GM18861 (cell line): ENCODE measurements at regions not wholly inside any gene's neighbourhood (a gene's known extent, or its start where the extent isn't known, plus 50 kb on each side); places are given as distances from the start of the nearest gene placed in this dataset.
"Not testable (repeated sequence)": the region's sequence is repeated elsewhere in the genome, so short reads cannot be mapped to it uniquely, and the experiment has no call there.

Source experiments
- ATAC-seq: cut with Tn5 transposase; IDR thresholded peaks from one replicate; pipeline ENCODE4 v1.9.1; 2021; ENCODE audit not compliant: unreplicated experiment

DNA sequence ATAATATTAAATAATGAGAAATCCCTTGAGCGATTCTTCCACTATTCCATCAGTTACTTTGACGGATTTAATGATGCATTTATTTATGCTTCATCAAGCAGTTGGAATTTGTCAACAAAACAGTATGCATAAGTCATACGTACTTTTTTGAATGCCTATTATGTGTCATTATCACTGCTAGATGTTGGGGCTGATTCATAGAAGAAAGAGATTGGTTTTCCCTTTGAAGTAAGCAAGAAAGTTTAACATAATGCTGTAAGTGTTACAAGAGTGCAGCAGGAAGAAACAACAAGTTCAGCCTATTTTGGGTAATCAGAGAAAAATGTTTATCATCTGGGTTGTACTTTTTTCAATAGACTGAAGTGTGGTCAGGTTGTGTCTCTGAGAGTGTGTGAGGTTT is 121.2 kb upstream of the RANBP3L start:
- ATAC-seq = no peak

DNA sequence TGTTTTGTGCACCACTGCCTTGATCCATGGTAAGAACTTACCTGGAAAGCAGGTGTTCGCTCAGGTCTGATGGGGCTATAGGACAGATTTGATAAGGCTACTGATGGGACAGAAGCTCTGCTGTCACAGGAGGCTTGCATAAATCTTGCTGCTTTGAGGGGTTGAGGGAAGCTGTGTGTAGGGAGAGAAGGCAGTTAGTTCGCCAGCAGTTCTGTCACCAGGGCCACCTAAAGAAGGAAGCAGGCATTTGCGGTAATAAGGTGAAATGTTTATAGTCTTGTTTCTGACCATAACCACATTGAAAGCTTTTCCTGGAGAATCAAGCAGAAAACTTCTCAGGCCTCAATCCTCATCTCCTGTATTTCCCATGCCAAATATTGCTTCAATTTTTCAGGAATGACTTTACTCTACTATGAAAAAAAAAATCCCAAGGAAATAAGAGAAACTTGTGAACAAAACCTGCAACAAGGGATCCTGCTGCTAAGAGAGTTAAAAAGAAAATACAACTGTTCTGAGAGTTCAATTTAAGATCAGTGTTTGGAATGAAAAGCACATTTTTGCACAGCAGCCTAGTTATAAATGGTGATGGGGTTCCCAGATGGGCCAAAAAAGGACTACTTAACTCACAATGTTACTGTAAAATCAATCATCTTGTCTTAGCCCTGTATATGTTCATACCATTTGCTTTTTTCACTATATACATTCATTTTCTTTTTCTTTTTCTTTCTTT is 122.0 kb upstream of the RANBP3L start:
- ATAC-seq = no peak

DNA sequence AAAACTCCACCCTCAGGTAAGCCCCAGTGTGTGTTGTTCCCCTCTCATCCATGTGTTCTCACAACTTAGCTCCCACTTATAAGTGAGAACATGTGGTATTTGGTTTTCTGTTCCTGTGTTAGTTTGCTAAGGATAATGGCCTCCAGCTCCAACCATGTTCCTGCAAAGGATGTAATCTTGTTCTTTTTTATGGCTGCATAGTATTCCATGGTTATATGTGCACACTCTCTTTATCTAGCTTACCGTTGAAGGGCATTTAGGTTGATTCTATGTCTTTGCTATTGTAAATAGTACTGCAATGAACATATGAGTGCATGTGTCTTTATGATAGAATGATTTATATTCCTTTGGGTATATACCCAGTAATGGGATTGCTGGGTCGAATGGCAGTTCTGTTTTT is 124.4 kb upstream of the RANBP3L start:
- ATAC-seq = not testable (repeated sequence)

DNA sequence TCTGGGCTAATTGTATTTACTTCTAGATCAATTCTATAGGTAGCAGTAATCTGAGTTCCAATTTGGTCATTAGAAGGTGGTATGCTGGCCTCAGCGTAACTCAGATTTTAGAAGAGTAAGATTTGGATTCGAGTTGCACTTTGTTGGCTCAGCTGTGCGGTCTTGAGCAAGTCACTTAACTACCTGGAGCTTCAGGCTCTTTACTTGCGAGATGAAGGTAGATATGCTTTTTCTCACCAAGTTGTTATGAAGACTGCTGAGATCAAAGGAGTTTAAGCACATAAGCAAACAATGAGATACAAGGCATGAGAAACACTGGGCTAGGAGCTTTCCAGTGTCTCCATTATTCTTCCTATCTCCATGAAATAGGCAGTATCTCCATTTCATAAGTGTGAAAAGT is 133.8 kb upstream of the RANBP3L start:
- no peak for ATAC-seq

DNA sequence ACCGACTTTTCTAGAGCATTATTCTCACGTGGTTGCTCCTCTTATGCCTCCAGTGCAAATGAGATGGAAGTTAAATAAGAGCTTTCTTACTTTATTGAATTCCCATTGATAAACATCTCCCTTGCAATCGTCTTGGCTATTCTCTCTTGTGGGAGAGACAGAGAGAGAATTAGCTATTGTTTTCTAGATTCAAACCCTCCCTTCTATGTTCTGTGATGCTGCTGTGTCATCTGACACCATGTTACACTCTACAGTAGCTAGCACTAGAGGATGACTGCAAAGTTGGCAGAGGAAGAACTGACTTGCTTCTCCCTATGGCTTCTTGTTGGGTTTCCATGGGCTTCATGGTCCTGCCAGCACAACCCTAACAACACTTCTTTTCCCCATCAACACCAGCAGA is 134.6 kb upstream of the RANBP3L start:
- no peak for ATAC-seq

DNA sequence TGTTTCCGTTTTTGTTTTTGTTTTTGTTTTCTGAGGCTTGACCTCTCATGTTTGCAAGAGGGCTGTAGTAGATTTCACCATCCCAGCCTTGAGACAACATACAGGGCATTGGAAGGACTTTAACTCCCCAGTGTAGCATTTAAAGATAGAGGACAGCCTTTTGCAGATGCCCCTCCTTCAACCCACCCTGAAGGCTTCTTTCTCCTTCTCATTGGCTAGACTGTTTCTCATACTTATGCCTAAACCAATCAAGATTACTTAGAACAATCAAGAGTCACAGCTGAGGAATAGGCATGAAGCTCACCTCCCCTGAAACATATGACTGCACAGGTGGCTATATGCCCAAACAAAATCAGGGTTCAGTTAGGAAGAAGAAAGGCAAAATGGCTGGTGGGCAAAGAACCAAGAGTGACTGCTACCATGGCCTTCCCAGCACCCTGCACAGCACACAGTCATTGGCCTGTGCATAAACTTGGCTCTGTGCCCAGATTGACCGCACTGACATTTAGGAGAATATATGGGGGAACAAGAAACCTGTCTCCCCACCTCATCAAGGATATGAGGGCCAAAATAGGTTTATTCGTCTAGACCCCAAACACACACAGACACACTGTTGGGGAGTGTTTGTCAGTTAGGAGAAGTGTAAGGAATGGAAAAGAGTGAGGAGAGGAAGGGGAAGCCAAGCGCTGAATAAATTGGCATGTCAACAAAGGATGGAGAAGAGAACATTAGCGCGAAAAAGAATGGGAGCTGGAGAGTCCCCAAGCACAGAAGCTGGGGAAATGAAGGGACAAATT is 137.3 kb upstream of the RANBP3L start:
- no peak for ATAC-seq

DNA sequence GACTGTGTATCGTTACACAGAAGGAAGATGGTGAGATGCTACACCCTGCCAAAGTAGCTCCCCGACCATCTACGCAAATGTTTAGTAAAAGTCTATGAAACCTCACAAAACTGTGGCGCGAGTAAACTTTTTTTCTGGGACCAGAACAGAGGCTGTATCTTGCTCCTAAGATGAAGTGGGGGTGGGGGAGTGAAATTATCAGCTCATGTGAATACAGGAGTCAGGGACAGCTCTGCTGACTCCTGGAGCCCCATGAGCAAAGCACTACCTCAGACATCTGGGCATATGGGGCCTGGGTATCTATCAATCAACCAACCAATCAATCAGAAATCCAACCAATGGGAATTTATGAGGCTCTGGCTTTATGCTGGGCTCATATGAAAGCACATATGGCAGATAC is 138.6 kb upstream of the RANBP3L start:
- no peak for ATAC-seq

DNA sequence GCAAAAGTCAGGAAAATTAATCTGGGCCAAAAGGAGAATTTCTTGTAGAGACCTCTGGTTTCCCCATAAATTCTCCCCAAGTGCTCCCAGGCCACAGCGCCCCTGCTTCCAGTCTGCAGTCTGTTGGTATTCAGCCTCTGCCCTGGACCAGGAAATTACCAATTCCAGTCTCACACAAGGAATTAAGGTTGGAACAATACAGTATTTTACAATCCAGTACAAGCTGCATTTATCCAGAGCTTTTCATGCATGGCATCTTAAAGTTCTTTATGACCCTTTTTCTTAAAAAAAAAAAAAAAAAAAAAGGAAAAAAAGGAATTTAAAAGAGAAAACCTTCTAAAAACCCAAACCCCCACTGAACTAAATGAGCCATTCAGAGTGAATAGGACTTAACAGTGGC is 139.6 kb upstream of the RANBP3L start:
- no peak for ATAC-seq

DNA sequence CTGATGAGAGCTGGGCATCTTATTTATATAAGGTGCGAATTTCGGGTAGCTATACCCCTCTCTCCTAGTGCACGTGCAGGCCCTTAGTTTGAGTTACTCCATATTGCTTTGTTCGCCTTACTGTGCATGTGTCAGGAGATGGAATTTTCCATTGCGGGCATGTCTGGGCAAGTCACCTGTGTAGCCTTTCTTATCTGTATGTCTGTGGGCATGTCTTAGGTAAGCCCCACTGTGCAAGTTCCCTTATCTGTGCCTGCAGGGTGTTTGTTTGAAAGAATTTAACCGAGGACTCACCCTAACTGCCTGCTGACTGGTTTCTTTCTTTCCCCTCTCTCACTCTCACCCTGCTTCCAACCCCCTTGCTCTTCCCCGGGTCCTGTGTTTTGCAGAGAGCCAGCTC is 140.7 kb upstream of the RANBP3L start:
- no peak for ATAC-seq

DNA sequence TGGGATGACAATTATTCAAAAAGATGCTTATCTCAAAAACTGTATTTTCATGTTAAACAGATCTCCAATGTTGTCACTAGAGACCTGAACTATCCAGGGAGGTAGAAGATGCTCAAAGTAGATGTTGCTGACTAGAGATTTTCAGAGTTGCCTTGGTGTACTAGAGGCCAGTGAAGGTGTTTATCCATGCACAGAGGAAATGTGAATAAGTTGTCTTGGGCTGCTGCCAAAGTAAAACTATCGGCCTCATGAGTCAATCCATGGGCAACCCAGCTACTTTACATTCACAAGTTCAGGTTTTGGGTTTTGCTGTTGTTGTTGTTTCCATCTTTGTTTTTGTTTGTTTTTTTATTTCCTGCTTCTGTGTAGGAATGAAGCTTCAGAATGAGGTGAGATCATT is 141.1 kb upstream of the RANBP3L start:
- no peak for ATAC-seq

DNA sequence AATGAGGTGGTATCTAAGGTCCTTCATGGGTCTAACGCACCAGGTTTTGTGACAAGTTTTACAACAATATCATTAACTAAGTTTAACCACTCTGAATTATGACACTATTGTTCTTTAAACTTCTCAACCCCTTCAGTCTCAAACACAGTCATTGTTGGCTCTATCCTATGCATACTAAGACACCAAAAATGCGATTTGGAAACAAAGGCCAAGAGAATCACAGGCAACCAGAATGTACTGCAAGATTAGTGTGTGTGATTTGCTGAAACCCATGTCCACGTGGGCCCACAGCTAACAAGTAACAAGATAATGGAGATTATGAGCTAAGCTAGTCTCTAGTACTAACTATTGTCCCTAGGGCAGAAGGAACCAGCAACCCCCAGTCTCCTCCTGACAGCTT is 142.2 kb upstream of the RANBP3L start:
- ATAC-seq = no peak

DNA sequence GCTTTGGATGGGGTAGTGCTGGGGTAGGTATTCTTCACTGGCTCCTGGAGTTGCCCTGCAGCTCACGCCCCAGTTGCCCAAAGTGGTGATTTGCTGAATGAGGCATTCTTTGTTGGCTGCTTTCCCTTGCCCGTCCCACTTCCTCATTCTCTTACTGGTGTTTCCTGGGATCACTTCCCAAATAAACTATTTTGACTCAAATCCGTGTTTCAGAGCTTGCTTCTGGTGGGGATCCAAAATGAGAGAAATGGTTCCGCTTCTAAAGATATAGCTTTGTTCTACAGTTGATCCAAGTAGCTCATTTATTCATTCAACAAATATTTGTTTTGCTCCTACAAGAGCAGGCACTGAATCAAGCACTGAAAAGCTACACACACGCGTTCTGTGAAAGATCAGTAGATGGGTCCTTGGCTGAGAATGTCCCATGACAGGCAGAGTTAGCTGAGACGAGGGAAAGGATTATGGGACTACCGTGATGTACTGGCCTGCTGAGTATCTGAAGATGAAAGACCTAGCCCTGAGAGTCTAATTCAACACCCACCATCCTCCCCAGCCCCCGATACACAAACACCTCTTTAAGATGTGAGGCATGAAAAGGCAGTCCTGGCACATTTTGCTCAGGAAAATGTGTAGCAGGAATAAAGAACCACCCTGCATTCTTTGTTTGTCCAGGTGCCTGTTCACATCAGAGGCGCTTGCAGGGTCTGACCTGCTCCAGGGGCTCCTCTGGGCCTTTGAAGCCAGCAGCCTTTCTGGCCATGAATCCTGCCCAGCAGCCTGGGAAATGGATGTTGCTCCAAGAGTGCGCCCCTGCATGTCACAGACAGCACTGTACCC is 143.1 kb upstream of the RANBP3L start:
- no peak for ATAC-seq

DNA sequence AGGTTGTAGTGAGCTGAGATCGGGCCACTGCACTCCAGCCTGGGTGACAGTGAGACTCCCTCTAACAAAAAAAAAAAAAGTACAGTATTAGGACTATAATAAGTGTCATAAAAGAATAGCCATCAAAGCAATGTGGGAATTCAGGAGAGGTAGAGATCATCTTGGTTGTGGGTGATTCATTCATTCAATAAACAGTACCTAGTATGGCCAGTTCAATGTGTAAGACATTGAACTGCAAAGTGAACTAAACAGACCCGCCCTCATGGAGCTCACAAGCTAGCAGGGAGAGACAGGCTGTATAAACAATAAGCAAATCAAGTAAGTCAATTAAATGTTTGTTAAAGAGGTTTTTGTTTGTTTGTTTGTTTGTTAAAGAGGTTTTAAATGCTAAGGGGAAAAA is 146.1 kb upstream of the RANBP3L start:
- no peak for ATAC-seq

DNA sequence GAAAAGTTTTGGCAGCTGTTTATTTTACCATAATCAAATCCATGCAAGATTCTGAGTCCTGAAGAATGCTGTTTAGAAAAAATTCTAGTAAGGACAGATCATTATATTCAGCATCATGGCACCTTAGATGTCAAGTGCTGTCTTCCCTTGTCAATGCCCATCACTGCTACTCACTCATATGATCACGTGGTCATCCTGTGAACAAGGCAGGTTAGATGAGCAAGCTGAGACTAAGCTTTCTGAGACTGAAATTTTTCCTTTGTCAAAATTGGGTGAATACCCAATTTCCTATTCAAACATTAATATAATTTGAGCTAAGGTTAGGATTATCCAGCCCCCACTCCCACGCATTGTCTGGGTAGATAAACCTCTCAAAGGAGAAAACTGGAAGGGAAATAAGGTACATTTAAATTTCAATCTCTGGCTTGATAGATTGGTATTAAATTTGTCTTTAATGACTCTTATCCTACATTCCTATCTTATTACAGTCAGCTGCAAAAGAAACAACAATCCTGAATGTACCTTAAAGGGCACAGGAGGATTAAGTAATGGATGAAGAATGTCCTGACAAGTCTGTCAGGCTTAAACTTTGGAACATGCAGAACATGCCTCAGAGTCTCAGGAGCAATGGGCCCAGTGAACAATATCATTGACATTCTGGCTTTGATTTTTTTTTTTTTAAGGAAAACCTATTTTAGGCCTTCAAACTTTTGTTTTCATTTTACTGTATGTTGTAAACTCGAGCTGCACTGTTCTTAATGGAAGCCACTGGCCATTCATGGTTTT is 148.7 kb upstream of the RANBP3L start:
- no peak for ATAC-seq

DNA sequence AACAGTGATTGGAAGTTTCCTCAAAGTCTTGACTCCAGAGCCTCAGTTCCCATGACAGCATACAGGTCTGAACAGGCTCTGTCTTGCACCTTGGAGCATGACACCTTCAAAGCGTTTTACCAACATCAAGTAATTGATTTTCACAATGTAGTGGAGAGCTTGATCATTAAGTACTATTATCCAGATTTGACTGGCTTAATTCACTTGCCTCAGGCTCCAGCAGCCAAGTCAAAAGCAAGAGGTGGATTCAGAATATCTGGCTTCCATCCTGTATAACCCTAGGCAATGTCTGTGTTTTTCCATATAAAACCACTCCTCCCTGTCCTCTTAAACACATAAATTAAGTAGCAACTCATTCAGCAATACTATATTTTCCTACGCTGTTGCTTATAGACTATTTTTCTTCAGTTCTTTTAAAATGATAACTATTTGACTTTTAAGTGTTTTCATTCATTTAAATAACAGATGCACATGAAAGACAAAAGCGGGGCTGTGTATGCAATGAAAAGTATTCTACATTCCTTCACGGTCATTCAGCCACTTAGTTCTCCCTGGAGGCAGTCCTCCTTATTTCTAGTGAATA is 150.8 kb upstream of the RANBP3L start:
- no peak for ATAC-seq

DNA sequence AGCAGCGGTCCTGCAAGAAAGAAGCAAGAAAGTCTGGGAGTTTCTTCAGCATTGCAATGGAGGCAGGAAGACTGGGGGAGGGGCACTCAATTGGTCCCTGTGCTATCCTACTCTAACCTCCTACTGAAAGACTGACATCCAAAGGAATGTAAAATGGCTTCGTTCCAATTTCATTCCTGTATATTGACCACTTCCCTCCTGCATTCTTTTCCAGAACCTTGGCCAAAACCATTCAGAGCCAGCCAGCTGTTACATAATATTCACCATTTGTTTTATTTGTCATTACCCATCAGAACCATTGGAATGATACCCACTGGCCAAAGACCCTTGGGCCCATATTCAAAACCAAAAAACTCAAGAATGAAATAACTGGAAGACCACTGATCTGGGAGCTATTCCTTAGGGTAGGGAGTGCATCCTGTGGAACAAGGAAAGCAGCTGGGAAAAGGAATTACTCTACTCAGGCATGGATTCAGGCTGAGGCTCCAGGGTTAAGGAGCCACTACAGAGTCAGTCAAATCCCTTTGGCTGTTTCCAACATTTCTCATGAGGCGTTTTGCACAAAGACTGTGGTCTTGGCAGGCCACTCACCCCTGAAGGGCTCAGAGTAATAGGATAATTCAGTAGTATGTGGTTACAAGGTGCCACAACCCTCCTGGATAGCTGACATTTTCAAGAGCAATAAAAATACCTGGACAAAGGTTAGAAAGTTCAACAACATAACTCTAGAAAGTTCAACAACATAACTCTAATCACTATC is 148.7 kb upstream of the SLC1A3 start:
- no peak for ATAC-seq

DNA sequence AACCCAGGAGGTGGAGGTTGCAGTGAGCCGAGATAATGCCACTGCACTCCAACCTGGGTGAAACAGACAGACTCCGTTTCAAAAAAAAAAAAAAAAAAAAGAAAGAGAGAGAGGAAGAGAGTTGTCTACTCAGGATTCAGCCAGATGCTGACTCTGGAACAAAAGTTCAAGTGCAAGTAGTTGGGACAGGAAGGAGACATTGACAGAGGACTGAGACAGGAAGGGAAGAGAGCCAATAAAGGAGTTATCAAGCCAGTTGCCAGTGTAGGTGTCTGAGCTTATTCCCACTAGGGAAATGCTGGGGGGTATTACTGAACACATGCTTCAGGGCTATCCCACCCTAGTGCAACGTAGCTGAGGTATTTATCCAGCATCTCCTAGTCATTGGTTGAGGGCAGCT is 147.7 kb upstream of the SLC1A3 start:
- ATAC-seq = no peak

DNA sequence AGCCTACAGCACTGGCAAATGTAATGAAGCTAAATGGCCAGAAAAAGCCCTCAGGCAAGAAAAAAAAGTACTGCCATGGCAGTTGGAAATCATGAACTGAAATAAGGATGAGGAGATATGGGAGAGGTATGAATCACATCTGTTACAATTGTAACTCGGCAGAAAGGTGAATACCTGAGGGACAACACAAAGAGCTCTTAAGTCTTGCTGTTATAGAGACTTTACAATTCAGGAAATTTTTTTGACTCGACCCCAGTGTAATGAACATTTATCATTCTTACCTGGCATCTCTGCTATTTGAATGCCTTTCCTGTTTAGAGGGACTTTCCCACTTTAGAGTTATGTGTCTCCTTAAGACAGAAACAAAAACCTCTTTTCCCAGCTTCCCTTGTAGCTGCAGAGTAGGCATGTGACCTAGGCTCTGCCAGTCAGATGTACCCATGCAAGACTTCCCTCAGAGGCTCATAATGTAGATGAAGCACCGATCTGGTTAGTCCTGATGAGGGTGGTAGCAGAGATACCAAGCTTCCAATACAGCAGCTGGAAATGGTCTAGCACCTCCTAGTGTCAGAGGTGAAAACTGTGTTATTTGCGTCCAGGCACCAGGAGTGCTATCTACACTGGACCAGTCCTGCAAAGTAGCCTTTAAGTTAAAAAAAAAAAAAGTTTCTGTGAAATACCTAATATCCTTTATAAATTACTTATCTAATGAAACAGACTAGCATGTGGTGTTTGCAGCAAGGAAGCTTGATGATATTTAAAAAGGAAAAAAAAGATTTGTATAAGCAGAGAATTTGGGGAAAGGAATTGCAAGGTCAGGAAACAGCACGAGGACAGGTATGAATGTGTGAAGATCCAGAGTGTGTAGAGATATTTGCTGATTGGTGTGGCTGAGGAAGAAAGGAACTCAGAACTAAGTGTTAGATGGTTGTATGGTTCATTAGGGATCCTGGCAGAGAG is 146.9 kb upstream of the SLC1A3 start:
- ATAC-seq = no peak
